ENCODE measurements at regions not wholly inside any gene's neighbourhood (a gene's known extent, or its start where the extent isn't known, plus 50 kb on each side); places are given as distances from the start of the nearest gene placed in this dataset.

GRCh38 chr4:34709564-34709963, 1534.8 kb downstream of the ARAP2 start:
- Histone ChIP-seq H3K4me3 (ENCODE audit: insufficient read depth in 1 of 2, low read depth in 1 of 2, low read length in 2 of 2) (no peak overlapping the region), H2AK5ac (ENCODE audit: low read length, severe bottlenecking) (no peak overlapping the region), H3K79me1 (replicated peaks; ENCODE audit: low read length, poor library complexity, severe bottlenecking) (no peaks in the 10 kb centered on the region), H4K8ac (ENCODE audit: low read length) (no peak overlapping the region), H3K14ac (ENCODE audit: low read length in 2 of 2) (no peak overlapping the region), H3K9me3 (ENCODE audit: control insufficient read depth, low read length) (peaks cover 27% of the 10 kb centered on the region), H3K4ac (ENCODE audit: low read depth in 1 of 2, low read length in 2 of 2) (no peak overlapping the region), H3K4me1 (ENCODE audit: control insufficient read depth, insufficient read depth, low read depth, low read length) (no peaks in the 10 kb centered on the region), H3K27me3 (ENCODE audit: control insufficient read depth in 1 of 2, insufficient read depth in 1 of 2, low read length in 2 of 2) (no peaks in the 10 kb centered on the region), H3K36me3 (ENCODE audit: control insufficient read depth in 1 of 2, insufficient read depth in 2 of 2, low read depth in 1 of 2, low read length in 2 of 2) (no peaks in the 10 kb centered on the region), H4K91ac (ENCODE audit: low read length) (no peak overlapping the region), H3K9ac (ENCODE audit: low read length) (no peak overlapping the region), H3K27ac (ENCODE audit: low read length, poor library complexity, severe bottlenecking) (no peak overlapping the region), H2BK15ac (ENCODE audit: low read depth, poor library complexity, severe bottlenecking) (no peak overlapping the region), H2AFZ (ENCODE audit: low read depth, low read length) (no peak overlapping the region), H3K4me2 (ENCODE audit: low read length, poor library complexity, severe bottlenecking) (no peak overlapping the region), H3K23ac (ENCODE audit: low read length in 2 of 2) (no peak overlapping the region), H3K18ac (ENCODE audit: low read depth in 1 of 2, low read length in 2 of 2) (no peak overlapping the region), H2BK5ac (ENCODE audit: low read depth, low read length, poor library complexity, severe bottlenecking) (no peak overlapping the region), H2BK12ac (ENCODE audit: low read length in 2 of 2) (no peak overlapping the region), H2BK120ac (ENCODE audit: low read depth, low read length) (no peak overlapping the region)
- 78% methylated on average over 1 of the region's 1 CpG for WGBS
- no peak for DNase-seq

GRCh38 chr4:34718576-34719245, 1525.6 kb downstream of the ARAP2 start:
- Histone ChIP-seq H3K9ac (ENCODE audit: low read length) (no peak overlapping the region), H3K27ac (ENCODE audit: low read length, poor library complexity, severe bottlenecking) (no peak overlapping the region), H2AK5ac (ENCODE audit: low read length, severe bottlenecking) (no peak overlapping the region), H2BK5ac (ENCODE audit: low read depth, low read length, poor library complexity, severe bottlenecking) (no peak overlapping the region), H3K4me3 (ENCODE audit: insufficient read depth in 1 of 2, low read depth in 1 of 2, low read length in 2 of 2) (no peak overlapping the region), H2BK12ac (ENCODE audit: low read length in 2 of 2) (no peak overlapping the region), H4K8ac (ENCODE audit: low read length) (no peak overlapping the region), H3K4ac (ENCODE audit: low read depth in 1 of 2, low read length in 2 of 2) (no peak overlapping the region), H2AFZ (ENCODE audit: low read depth, low read length) (no peak overlapping the region), H3K27me3 (ENCODE audit: control insufficient read depth in 1 of 2, insufficient read depth in 1 of 2, low read length in 2 of 2) (no peaks in the 10 kb centered on the region), H3K23ac (ENCODE audit: low read length in 2 of 2) (no peak overlapping the region), H2BK15ac (ENCODE audit: low read depth, poor library complexity, severe bottlenecking) (no peak overlapping the region), H3K4me1 (ENCODE audit: control insufficient read depth, insufficient read depth, low read depth, low read length) (no peaks in the 10 kb centered on the region), H3K4me2 (ENCODE audit: low read length, poor library complexity, severe bottlenecking) (no peak overlapping the region), H2BK120ac (ENCODE audit: low read depth, low read length) (no peak overlapping the region), H3K14ac (ENCODE audit: low read length in 2 of 2) (no peak overlapping the region), H3K18ac (ENCODE audit: low read depth in 1 of 2, low read length in 2 of 2) (no peak overlapping the region), H3K9me3 (ENCODE audit: control insufficient read depth, low read length) (no peaks in the 10 kb centered on the region), H4K91ac (ENCODE audit: low read length) (no peak overlapping the region), H3K36me3 (ENCODE audit: control insufficient read depth in 1 of 2, insufficient read depth in 2 of 2, low read depth in 1 of 2, low read length in 2 of 2) (no peaks in the 10 kb centered on the region), H3K79me1 (replicated peaks; ENCODE audit: low read length, poor library complexity, severe bottlenecking) (no peaks in the 10 kb centered on the region)
- no peak for DNase-seq
- WGBS, result 99% methylated on average over 5 of the region's 5 CpGs

DNA sequence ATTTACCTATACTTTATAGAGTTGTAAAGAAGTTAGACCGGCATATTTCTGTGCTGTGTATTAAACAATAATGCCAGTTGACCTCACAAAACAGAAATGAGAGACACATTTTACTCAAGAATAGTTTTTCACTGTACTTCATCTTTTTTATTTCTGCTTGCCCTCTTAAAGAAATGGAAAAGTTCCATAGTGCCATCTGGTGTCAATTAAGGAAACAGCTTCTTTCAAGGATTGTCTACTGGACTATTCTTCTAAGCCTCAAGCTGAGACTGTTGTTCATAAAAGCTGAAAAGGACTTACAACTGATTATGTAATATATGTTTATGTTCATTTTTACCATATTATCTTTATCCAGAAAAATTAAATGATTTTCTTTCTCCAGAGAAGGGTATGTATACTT, 1523.7 kb downstream of the ARAP2 start:
- Histone ChIP-seq H2AK5ac (ENCODE audit: low read length, severe bottlenecking) (no peak overlapping the region), H3K14ac (ENCODE audit: low read length in 2 of 2) (no peak overlapping the region), H3K27me3 (ENCODE audit: control insufficient read depth in 1 of 2, insufficient read depth in 1 of 2, low read length in 2 of 2) (no peaks in the 10 kb centered on the region), H4K8ac (ENCODE audit: low read length) (no peak overlapping the region), H3K9ac (ENCODE audit: low read length) (peak overlapping the region; percentile 9), H3K4me1 (ENCODE audit: control insufficient read depth, insufficient read depth, low read depth, low read length) (no peaks in the 10 kb centered on the region), H2BK120ac (ENCODE audit: low read depth, low read length) (no peak overlapping the region), H3K27ac (ENCODE audit: low read length, poor library complexity, severe bottlenecking) (no peak overlapping the region), H2BK5ac (ENCODE audit: low read depth, low read length, poor library complexity, severe bottlenecking) (no peak overlapping the region), H2BK15ac (ENCODE audit: low read depth, poor library complexity, severe bottlenecking) (no peak overlapping the region), H2BK12ac (ENCODE audit: low read length in 2 of 2) (no peak overlapping the region), H3K18ac (ENCODE audit: low read depth in 1 of 2, low read length in 2 of 2) (no peak overlapping the region), H3K79me1 (replicated peaks; ENCODE audit: low read length, poor library complexity, severe bottlenecking) (no peaks in the 10 kb centered on the region), H4K91ac (ENCODE audit: low read length) (no peak overlapping the region), H3K36me3 (ENCODE audit: control insufficient read depth in 1 of 2, insufficient read depth in 2 of 2, low read depth in 1 of 2, low read length in 2 of 2) (no peaks in the 10 kb centered on the region), H2AFZ (ENCODE audit: low read depth, low read length) (no peak overlapping the region), H3K4me3 (ENCODE audit: insufficient read depth in 1 of 2, low read depth in 1 of 2, low read length in 2 of 2) (no peak overlapping the region), H3K9me3 (ENCODE audit: control insufficient read depth, low read length) (no peaks in the 10 kb centered on the region), H3K23ac (ENCODE audit: low read length in 2 of 2) (no peak overlapping the region), H3K4me2 (ENCODE audit: low read length, poor library complexity, severe bottlenecking) (no peak overlapping the region), H3K4ac (ENCODE audit: low read depth in 1 of 2, low read length in 2 of 2) (no peak overlapping the region)
- no CpG with 5 or more reads among the region's 1 CpG for WGBS
- DNase-seq, result peak; percentile 60

DNA sequence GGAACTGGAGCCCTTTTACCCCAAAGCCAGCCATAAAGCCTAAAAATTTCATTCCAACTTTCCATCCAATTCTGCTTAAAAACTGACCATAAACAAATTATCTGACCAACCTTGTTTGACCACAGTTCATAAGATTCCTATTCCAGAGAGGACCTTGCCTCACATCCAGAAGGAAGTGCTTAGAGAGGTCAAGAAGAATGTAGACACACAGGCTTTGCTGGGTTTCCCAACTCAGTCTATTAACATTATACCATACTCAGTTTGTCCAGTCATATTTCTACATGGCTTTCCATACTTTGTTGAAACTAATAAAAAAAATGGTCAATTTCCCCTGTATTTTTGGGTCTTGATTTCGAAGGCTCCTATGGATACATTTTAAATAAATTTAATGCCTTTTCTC, 1522.5 kb downstream of the ARAP2 start:
- Histone ChIP-seq H2BK5ac (ENCODE audit: low read depth, low read length, poor library complexity, severe bottlenecking) (no peak overlapping the region), H3K27ac (ENCODE audit: low read length, poor library complexity, severe bottlenecking) (no peak overlapping the region), H2BK15ac (ENCODE audit: low read depth, poor library complexity, severe bottlenecking) (no peak overlapping the region), H3K14ac (ENCODE audit: low read length in 2 of 2) (no peak overlapping the region), H2BK12ac (ENCODE audit: low read length in 2 of 2) (no peak overlapping the region), H3K18ac (ENCODE audit: low read depth in 1 of 2, low read length in 2 of 2) (no peak overlapping the region), H2BK120ac (ENCODE audit: low read depth, low read length) (no peak overlapping the region), H2AFZ (ENCODE audit: low read depth, low read length) (no peak overlapping the region), H3K4me3 (ENCODE audit: insufficient read depth in 1 of 2, low read depth in 1 of 2, low read length in 2 of 2) (no peak overlapping the region), H3K4ac (ENCODE audit: low read depth in 1 of 2, low read length in 2 of 2) (no peak overlapping the region), H3K9ac (ENCODE audit: low read length) (no peak overlapping the region), H3K4me2 (ENCODE audit: low read length, poor library complexity, severe bottlenecking) (no peak overlapping the region), H3K79me1 (replicated peaks; ENCODE audit: low read length, poor library complexity, severe bottlenecking) (no peaks in the 10 kb centered on the region), H3K23ac (ENCODE audit: low read length in 2 of 2) (no peak overlapping the region), H3K9me3 (ENCODE audit: control insufficient read depth, low read length) (no peaks in the 10 kb centered on the region), H2AK5ac (ENCODE audit: low read length, severe bottlenecking) (no peak overlapping the region), H3K27me3 (ENCODE audit: control insufficient read depth in 1 of 2, insufficient read depth in 1 of 2, low read length in 2 of 2) (no peaks in the 10 kb centered on the region), H4K91ac (ENCODE audit: low read length) (no peak overlapping the region), H3K4me1 (ENCODE audit: control insufficient read depth, insufficient read depth, low read depth, low read length) (no peaks in the 10 kb centered on the region), H3K36me3 (ENCODE audit: control insufficient read depth in 1 of 2, insufficient read depth in 2 of 2, low read depth in 1 of 2, low read length in 2 of 2) (no peaks in the 10 kb centered on the region), H4K8ac (ENCODE audit: low read length) (no peak overlapping the region)
- no peak for DNase-seq
- WGBS, result 89% methylated on average over 1 of the region's 1 CpG
